IMR-90 (cell line): ENCODE measurements at regions not wholly inside any gene's neighbourhood (a gene's known extent, or its start where the extent isn't known, plus 50 kb on each side); places are given as distances from the start of the nearest gene placed in this dataset.

ENCODE experiments used
- ATAC-seq: fragments of 200-7000 bp; cut with Tn5 transposase; 2 replicates; pipeline ENCODE4 v1.9.1; 2020; ENCODE audit warnings: low read depth, mild to moderate bottlenecking, moderate library complexity
- BruUV-seq: library from RNA; stranded (reverse); fragments of 400-500 nt; replicated peaks from 2 replicates; lab custom pipeline; 2021; lab: Mats Ljungman, UMichigan
- CTCF ChIA-PET: fragments of 300-600 bp; formaldehyde crosslinking; extraction: SDS; loops from one replicate; lab custom pipeline; 2021; ENCODE audit warnings: antibody characterized with exemption; lab: Yijun Ruan, JAX
- POLR2A ChIA-PET: fragments of 300-600 bp; sonication (Branson Sonifier 250); formaldehyde crosslinking; loops from one replicate; lab custom pipeline; 2022; ENCODE audit warnings: antibody characterized with exemption; ENCODE audit not compliant: unreplicated experiment; lab: Charles Lee
- DNase-seq: peaks from one replicate; pipeline ENCODE4 v3.0.0; 2013
- H2AFZ ChIP-seq: replicated peaks from 2 replicates; pipeline ENCODE3; 2013; ENCODE audit warnings: low read length, mild to moderate bottlenecking; ENCODE audit not compliant: poor library complexity
- H2AK5ac ChIP-seq: 2 replicates; pipeline ENCODE4 v1.6.1; 2013; ENCODE audit warnings: low read depth, low read length, inconsistent platforms
- H2AK9ac ChIP-seq: replicated peaks from 2 replicates; pipeline ENCODE3; 2013; ENCODE audit warnings: mild to moderate bottlenecking, low read depth, low read length, moderate library complexity; ENCODE audit not compliant: poor library complexity
- H2BK120ac ChIP-seq: 2 replicates; pipeline ENCODE4 v1.6.1; 2013; ENCODE audit warnings: low read depth, low read length, inconsistent platforms
- H2BK15ac ChIP-seq: 3 replicates; pipeline ENCODE4 v1.6.1; 2013; ENCODE audit warnings: low read depth, low read length, inconsistent platforms
- H2BK20ac ChIP-seq: 2 replicates; pipeline ENCODE4 v1.6.1; 2013; ENCODE audit warnings: low read depth, mild to moderate bottlenecking, inconsistent platforms, low read length, moderate library complexity
- H2BK5ac ChIP-seq: 2 replicates; pipeline ENCODE4 v1.6.1; 2013; ENCODE audit warnings: mild to moderate bottlenecking, low read depth, low read length, inconsistent platforms; ENCODE audit not compliant: poor library complexity, severe bottlenecking
- H3K14ac ChIP-seq: replicated peaks from 2 replicates; pipeline ENCODE4 v1.6.1; 2013; ENCODE audit warnings: low read depth, low read length, inconsistent platforms
- H3K18ac ChIP-seq: 2 replicates; pipeline ENCODE4 v1.6.1; 2013; ENCODE audit warnings: low read depth, low read length, control low read depth
- H3K23ac ChIP-seq: 2 replicates; pipeline ENCODE4 v1.6.1; 2013; ENCODE audit warnings: low read depth, low read length, inconsistent platforms
- H3K27ac ChIP-seq: 2 replicates; pipeline ENCODE4 v1.5.1; 2013; ENCODE audit warnings: mild to moderate bottlenecking, control low read depth, low read length; ENCODE audit not compliant: insufficient read depth
- H3K27me3 ChIP-seq: 2 replicates; pipeline ENCODE4 v1.6.1; 2013; ENCODE audit warnings: low read length; ENCODE audit not compliant: control insufficient read depth, insufficient read depth
- H3K36me3 ChIP-seq: 2 replicates; pipeline ENCODE4 v1.6.1; 2013; ENCODE audit warnings: low read length, mixed read lengths; ENCODE audit not compliant: control insufficient read depth, insufficient read depth
- H3K4ac ChIP-seq: 2 replicates; pipeline ENCODE4 v1.6.1; 2013; ENCODE audit warnings: low read depth, low read length, inconsistent platforms
- H3K4me1 ChIP-seq: 2 replicates; pipeline ENCODE4 v1.6.1; 2013; ENCODE audit warnings: low read length, mixed read lengths; ENCODE audit not compliant: control insufficient read depth, insufficient read depth
- H3K4me2 ChIP-seq: 2 replicates; pipeline ENCODE4 v1.6.1; 2013; ENCODE audit warnings: low read depth, mild to moderate bottlenecking, control low read depth, low read length, moderate library complexity
- H3K4me3 ChIP-seq: 2 replicates; pipeline ENCODE4 v1.5.1; 2013; ENCODE audit warnings: low read depth, mild to moderate bottlenecking, control low read depth, low read length, moderate library complexity; ENCODE audit not compliant: insufficient read depth
- H3K56ac ChIP-seq: 2 replicates; pipeline ENCODE4 v1.6.1; 2013; ENCODE audit warnings: low read length, inconsistent platforms; ENCODE audit not compliant: insufficient read depth; ENCODE audit errors: extremely low read depth
- H3K79me1 ChIP-seq, 2 experiments: 2 replicates each; pipeline ENCODE4 v1.6.1; 2013; ENCODE audit warnings: low read length in 2 of 2, inconsistent platforms in 1 of 2, low read depth in 1 of 2
- H3K9ac ChIP-seq: 2 replicates; pipeline ENCODE4 v1.6.1; 2013; ENCODE audit warnings: low read depth, low read length, control low read depth
- H3K9me1 ChIP-seq: 2 replicates; pipeline ENCODE4 v1.6.1; 2013; ENCODE audit warnings: low read length, inconsistent platforms; ENCODE audit not compliant: insufficient read depth
- H3K9me3 ChIP-seq: 2 replicates; pipeline ENCODE4 v1.6.1; 2013; ENCODE audit warnings: low read length; ENCODE audit not compliant: control insufficient read depth, insufficient read depth
- H4K20me1 ChIP-seq: 2 replicates; pipeline ENCODE4 v1.6.1; 2013; ENCODE audit warnings: low read length, inconsistent platforms; ENCODE audit not compliant: insufficient read depth
- H4K5ac ChIP-seq: 2 replicates; pipeline ENCODE4 v1.6.1; 2013; ENCODE audit warnings: mild to moderate bottlenecking, low read depth, low read length, control low read depth
- H4K8ac ChIP-seq, 2 experiments: 2 replicates each; pipeline ENCODE4 v1.6.1; 2013; ENCODE audit warnings: low read depth in 2 of 2, low read length in 2 of 2, control low read depth in 1 of 2, inconsistent platforms in 1 of 2
- H4K91ac ChIP-seq: 2 replicates; pipeline ENCODE4 v1.6.1; 2013; ENCODE audit warnings: low read depth, low read length, inconsistent platforms; ENCODE audit not compliant: insufficient read depth
- BHLHE40 ChIP-seq: fragments of 150-350 bp; IDR thresholded peaks from 2 replicates; pipeline ENCODE4 v1.6.1; 2016; ENCODE audit warnings: mild to moderate bottlenecking, low read depth, low read length
- CEBPB ChIP-seq: IDR thresholded peaks from 2 replicates; pipeline ENCODE4 v1.6.1; 2012; ENCODE audit warnings: low read depth, low read length, improper control_type of control experiment
- CHD1 ChIP-seq: IDR thresholded peaks from 2 replicates; pipeline ENCODE4 v1.6.1; 2012; ENCODE audit warnings: low read depth, low read length, improper control_type of control experiment
- CTCF ChIP-seq: conservative IDR thresholded peaks from 2 replicates; pipeline ENCODE4 v1.5.1; 2012; ENCODE audit warnings: mild to moderate bottlenecking, low read depth, low read length, improper control_type of control experiment
- FOS ChIP-seq: fragments of 150-350 bp; IDR thresholded peaks from 2 replicates; pipeline ENCODE4 v1.6.1; 2016; ENCODE audit warnings: low read depth, low read length
- MAFK ChIP-seq: IDR thresholded peaks from 2 replicates; pipeline ENCODE4 v1.6.1; 2012; ENCODE audit warnings: low read depth, low read length, improper control_type of control experiment
- MAZ ChIP-seq: IDR thresholded peaks from 2 replicates; pipeline ENCODE4 v1.6.1; 2012; ENCODE audit warnings: low read depth, mild to moderate bottlenecking, low read length, improper control_type of control experiment, moderate library complexity, borderline replicate concordance
- MXI1 ChIP-seq: IDR thresholded peaks from 2 replicates; pipeline ENCODE4 v1.6.1; 2012; ENCODE audit warnings: low read depth, mild to moderate bottlenecking, low read length, moderate library complexity, borderline replicate concordance
- NFE2L2 ChIP-seq: fragments of 150-350 bp; IDR thresholded peaks from 2 replicates; pipeline ENCODE4 v1.6.1; 2016; ENCODE audit warnings: low read depth, mild to moderate bottlenecking, low read length
- POLR2A ChIP-seq: IDR thresholded peaks from 2 replicates; pipeline ENCODE4 v1.6.1; 2012; ENCODE audit warnings: mild to moderate bottlenecking, low read depth, low read length
- RAD21 ChIP-seq: IDR thresholded peaks from 2 replicates; pipeline ENCODE4 v1.6.1; 2012; ENCODE audit warnings: low read length, improper control_type of control experiment
- RCOR1 ChIP-seq: IDR thresholded peaks from 2 replicates; pipeline ENCODE4 v1.6.1; 2012; ENCODE audit warnings: mild to moderate bottlenecking, low read length, improper control_type of control experiment; ENCODE audit not compliant: insufficient replicate concordance
- RFX5 ChIP-seq: IDR thresholded peaks from 2 replicates; pipeline ENCODE4 v1.8.0; 2012; ENCODE audit warnings: low read depth, mild to moderate bottlenecking, low read length, moderate library complexity
- SMC3 ChIP-seq: fragments of 150-350 bp; IDR thresholded peaks from 2 replicates; pipeline ENCODE4 v1.6.1; 2016; ENCODE audit warnings: low read depth, mild to moderate bottlenecking, antibody characterized with exemption, low read length, moderate library complexity
- USF2 ChIP-seq: fragments of 150-350 bp; IDR thresholded peaks from 2 replicates; pipeline ENCODE4 v1.6.1; 2017; ENCODE audit warnings: mild to moderate bottlenecking, antibody characterized with exemption, low read length, low read depth
- WGBS, 2 experiments: methylation state at CpG; one replicate each; pipeline versions ENCODE4 v1.1.5 to v1.1.7; 2013; ENCODE audit warnings: missing lambda C conversion rate in 2 of 2; ENCODE audit not compliant: insufficient read length in 1 of 2; ENCODE audit errors: extremely low coverage in 2 of 2; 5-methylcytosine and 5-hydroxymethylcytosine counted together
- dilution Hi-C: fragments of 300-500 bp; cut with HindIII; formaldehyde crosslinking; loops from one replicate; pipeline ENCODE4 v1.14.3; 2018; ENCODE audit warnings: low sequenced_read_pairs; ENCODE audit not compliant: unreplicated experiment
- in situ Hi-C: fragments of 300-500 bp; cut with MboI; formaldehyde crosslinking; loops from 3 replicates; pipeline ENCODE4 v1.14.3; 2019; ENCODE audit warnings: low sequenced_read_pairs, inconsistent platforms, mixed read lengths
- intact Hi-C: fragments of 100-400 bp; cut with micrococcal nuclease; formaldehyde crosslinking; loops from 2 replicates; pipeline ENCODE4 v1.10.0; 2022
- TF ChIP-seq, protein P1 (sequence below): fragments of 150-350 bp; IDR thresholded peaks from 2 replicates; pipeline ENCODE4 v1.6.1; 2016; ENCODE audit warnings: low read depth, mild to moderate bottlenecking, low read length, moderate library complexity, borderline replicate concordance

- Histone ChIP-seq H2BK120ac (no peak overlapping the region), H3K18ac (no peak overlapping the region), H3K4ac (no peak overlapping the region), H2BK5ac (no peak overlapping the region), H4K5ac (no peak overlapping the region), H3K4me2 (no peak overlapping the region), H2AK9ac (no peak overlapping the region), H3K27me3 (no peaks in the 10 kb centered on the region; the same call in 1 of the 2 replicates), H3K9me3 (no peaks in the 10 kb centered on the region), H2AK5ac (no peak overlapping the region), H4K20me1 (no peaks in the 10 kb centered on the region), H3K36me3 (no peaks in the 10 kb centered on the region), H3K9ac (no peak overlapping the region), H2AFZ (no peak overlapping the region), H2BK15ac (no peak overlapping the region), H3K4me1 (no peaks in the 10 kb centered on the region), H3K79me1 (no peaks in the 10 kb centered on the region), H3K9me1 (no peaks in the 10 kb centered on the region; the same call in 1 of the 2 replicates), H4K91ac (no peak overlapping the region), H4K8ac (no peak overlapping the region), H3K56ac (no peak overlapping the region), H2BK20ac (no peak overlapping the region), H3K23ac (no peak overlapping the region), H3K14ac (no peak overlapping the region), H3K27ac (no peak overlapping the region), H3K4me3 (no peak overlapping the region)
- TF ChIP-seq CTCF, result no peak
- no peak for TF ChIP-seq CEBPB
- TF ChIP-seq POLR2A, result no peak
- TF ChIP-seq NFE2L2, result no peak
- no peak for TF ChIP-seq MAZ
- no peak for TF ChIP-seq FOS
- TF ChIP-seq BHLHE40, result no peak
- TF ChIP-seq MXI1, result no peak
- no peak for TF ChIP-seq RAD21
- TF ChIP-seq RFX5, result no peak
- no peak for TF ChIP-seq RCOR1
- TF ChIP-seq, protein P1, sequence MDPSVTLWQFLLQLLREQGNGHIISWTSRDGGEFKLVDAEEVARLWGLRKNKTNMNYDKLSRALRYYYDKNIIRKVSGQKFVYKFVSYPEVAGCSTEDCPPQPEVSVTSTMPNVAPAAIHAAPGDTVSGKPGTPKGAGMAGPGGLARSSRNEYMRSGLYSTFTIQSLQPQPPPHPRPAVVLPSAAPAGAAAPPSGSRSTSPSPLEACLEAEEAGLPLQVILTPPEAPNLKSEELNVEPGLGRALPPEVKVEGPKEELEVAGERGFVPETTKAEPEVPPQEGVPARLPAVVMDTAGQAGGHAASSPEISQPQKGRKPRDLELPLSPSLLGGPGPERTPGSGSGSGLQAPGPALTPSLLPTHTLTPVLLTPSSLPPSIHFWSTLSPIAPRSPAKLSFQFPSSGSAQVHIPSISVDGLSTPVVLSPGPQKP, result no peak
- no peak for TF ChIP-seq CHD1
- no peak for TF ChIP-seq MAFK
- TF ChIP-seq USF2, result no peak
- no peak for TF ChIP-seq SMC3
- in situ Hi-C loops (no loop called here), dilution Hi-C loops (no loop called here), intact Hi-C loops (no loop called here)
- ATAC-seq, result no peak
- ChIA-PET CTCF (no interaction called here), POLR2A (no interaction called here)
- no TSS peak for BruUV-seq
- no peak for DNase-seq
- no CpG with 5 or more reads among the region's 2 CpGs for WGBS, 2 experiments
Measured at GRCh38 chr6:154651656-154652055, 81.6 kb upstream of the SCAF8 start.
